H9 (cell line): ENCODE measurements at regions not wholly inside any gene's neighbourhood (a gene's known extent, or its start where the extent isn't known, plus 50 kb on each side); places are given as distances from the start of the nearest gene placed in this dataset.

Experiments used
- DNase-seq: peaks from one replicate; pipeline ENCODE4 v3.0.0-alpha.2; 2017
- H2AFZ ChIP-seq: one replicate; pipeline ENCODE4 v1.6.1; 2013; ENCODE audit warnings: mild to moderate bottlenecking, low read length, control low read depth, moderate library complexity
- H2AK5ac ChIP-seq: 2 replicates; pipeline ENCODE4 v1.6.1; 2013; ENCODE audit warnings: low read length, control low read depth, mixed read lengths; ENCODE audit not compliant: insufficient read length
- H2BK120ac ChIP-seq: one replicate; pipeline ENCODE4 v1.6.1; 2013; ENCODE audit warnings: low read depth, mild to moderate bottlenecking, low read length, control low read depth, inconsistent platforms; ENCODE audit not compliant: poor library complexity, severe bottlenecking
- H2BK12ac ChIP-seq: 2 replicates; pipeline ENCODE4 v1.6.1; 2013; ENCODE audit warnings: low read length, control low read depth, mixed read lengths, low read depth; ENCODE audit not compliant: insufficient read length
- H2BK15ac ChIP-seq: 2 replicates; pipeline ENCODE4 v1.6.1; 2013; ENCODE audit warnings: low read depth, low read length, control low read depth
- H2BK20ac ChIP-seq: one replicate; pipeline ENCODE4 v1.6.1; 2013; ENCODE audit warnings: low read depth, mild to moderate bottlenecking, low read length, control low read depth, inconsistent platforms; ENCODE audit not compliant: poor library complexity, severe bottlenecking
- H2BK5ac ChIP-seq: 2 replicates; pipeline ENCODE4 v1.6.1; 2013; ENCODE audit warnings: low read length, control low read depth, mixed read lengths; ENCODE audit not compliant: insufficient read length
- H3K14ac ChIP-seq: 2 replicates; pipeline ENCODE4 v1.6.1; 2013; ENCODE audit warnings: low read length, control low read depth; ENCODE audit not compliant: insufficient read depth
- H3K18ac ChIP-seq: 2 replicates; pipeline ENCODE4 v1.6.1; 2013; ENCODE audit warnings: low read depth, mild to moderate bottlenecking, mixed read lengths, low read length, control low read depth; ENCODE audit not compliant: insufficient read length
- H3K23ac ChIP-seq: 2 replicates; pipeline ENCODE4 v1.6.1; 2013; ENCODE audit warnings: low read length, control low read depth, mixed read lengths, low read depth; ENCODE audit not compliant: insufficient read length
- H3K23me2 ChIP-seq: 2 replicates; pipeline ENCODE4 v1.6.1; 2013; ENCODE audit warnings: low read depth, mild to moderate bottlenecking, mixed read lengths, low read length, control low read depth; ENCODE audit not compliant: insufficient read length, poor library complexity, severe bottlenecking
- H3K27ac ChIP-seq: 2 replicates; pipeline ENCODE4 v1.5.1; 2013; ENCODE audit warnings: low read length, control low read depth, mixed read lengths, low read depth; ENCODE audit not compliant: insufficient read length
- H3K27me3 ChIP-seq: 2 replicates; pipeline ENCODE4 v1.6.1; 2013; ENCODE audit warnings: low read length, control low read depth, inconsistent platforms; ENCODE audit not compliant: insufficient read depth
- H3K4ac ChIP-seq: 2 replicates; pipeline ENCODE4 v1.6.1; 2013; ENCODE audit warnings: low read depth, mild to moderate bottlenecking, control low read depth, inconsistent platforms, low read length, moderate library complexity
- H3K4me1 ChIP-seq: 2 replicates; pipeline ENCODE4 v1.6.1; 2013; ENCODE audit warnings: low read length, control low read depth, inconsistent platforms; ENCODE audit not compliant: insufficient read depth
- H3K4me2 ChIP-seq: 2 replicates; pipeline ENCODE4 v1.6.1; 2013; ENCODE audit warnings: low read length, control low read depth, mixed read lengths; ENCODE audit not compliant: insufficient read length, insufficient read depth
- H3K56ac ChIP-seq: 2 replicates; pipeline ENCODE4 v1.6.1; 2013; ENCODE audit warnings: low read depth, mild to moderate bottlenecking, mixed read lengths, low read length, control low read depth; ENCODE audit not compliant: insufficient read length
- H3K79me1 ChIP-seq: 2 replicates; pipeline ENCODE4 v1.6.1; 2013; ENCODE audit warnings: low read depth, mild to moderate bottlenecking, moderate library complexity, low read length, control low read depth, inconsistent platforms; ENCODE audit not compliant: insufficient read depth, poor library complexity, severe bottlenecking
- H3K79me2 ChIP-seq: 2 replicates; pipeline ENCODE4 v1.6.1; 2013; ENCODE audit warnings: low read length, control low read depth, inconsistent platforms; ENCODE audit not compliant: insufficient read depth
- H3K9ac ChIP-seq: 2 replicates; pipeline ENCODE4 v1.6.1; 2013; ENCODE audit warnings: low read length, control low read depth, mixed read lengths; ENCODE audit not compliant: insufficient read length; ENCODE audit errors: extremely low read depth
- H3K9me3 ChIP-seq: one replicate; pipeline ENCODE4 v1.6.1; 2013; ENCODE audit warnings: low read depth, low read length, inconsistent platforms; ENCODE audit not compliant: control insufficient read depth
- H3T11ph ChIP-seq: one replicate; pipeline ENCODE4 v1.6.1; 2013; ENCODE audit warnings: mild to moderate bottlenecking, low read length, control low read depth, inconsistent platforms
- H4K20me1 ChIP-seq: one replicate; pipeline ENCODE4 v1.6.1; 2013; ENCODE audit not compliant: control insufficient read depth, insufficient read length, insufficient read depth
- H4K5ac ChIP-seq: 2 replicates; pipeline ENCODE4 v1.6.1; 2013; ENCODE audit warnings: low read depth, mild to moderate bottlenecking, mixed read lengths, low read length, control low read depth; ENCODE audit not compliant: insufficient read length
- H4K8ac ChIP-seq: replicated peaks from 2 replicates; pipeline ENCODE4 v1.6.1; 2013; ENCODE audit warnings: low read length, control low read depth, mixed read lengths, low read depth; ENCODE audit not compliant: insufficient read length
- H4K91ac ChIP-seq: 2 replicates; pipeline ENCODE4 v1.6.1; 2013; ENCODE audit warnings: low read depth, mild to moderate bottlenecking, moderate library complexity, mixed read lengths, low read length, control low read depth; ENCODE audit not compliant: insufficient read length
- H3K27ac Mint-ChIP-seq, 3 experiments: 2 replicates in 2 of 3; 3 replicates in 1 of 3; pipeline ENCODE4 v1.8.0; 2020 to 2021; ENCODE audit warnings: mixed read lengths in 3 of 3, mild to moderate bottlenecking in 1 of 3, moderate library complexity in 1 of 3
- H3K27me3 Mint-ChIP-seq: 2 replicates; pipeline ENCODE4 v1.8.0; 2021; ENCODE audit warnings: low read depth, mild to moderate bottlenecking, moderate library complexity, mixed read lengths
- H3K36me3 Mint-ChIP-seq, 3 experiments: 2 replicates in 2 of 3; 3 replicates in 1 of 3; pipeline ENCODE4 v1.8.0; 2020 to 2021; ENCODE audit warnings: low read depth in 3 of 3, mixed read lengths in 3 of 3; ENCODE audit not compliant: insufficient read depth in 1 of 3
- H3K4me1 Mint-ChIP-seq, 2 experiments: 2 replicates each; pipeline ENCODE4 v1.8.0; 2020; ENCODE audit warnings: mixed read lengths in 2 of 2
- H3K4me3 Mint-ChIP-seq, 2 experiments: 2 replicates in 1 of 2; 3 replicates in 1 of 2; pipeline ENCODE4 v1.8.0; 2020 to 2021; ENCODE audit warnings: mild to moderate bottlenecking in 2 of 2, mixed read lengths in 2 of 2, moderate library complexity in 1 of 2
- H3K9me3 Mint-ChIP-seq, 2 experiments: 2 replicates in 1 of 2; 3 replicates in 1 of 2; pipeline ENCODE4 v1.8.0; 2020; ENCODE audit warnings: mild to moderate bottlenecking in 2 of 2, mixed read lengths in 2 of 2, moderate library complexity in 1 of 2
- CTCF ChIP-seq: fragments of 200-600 bp; sonication (generic); conservative IDR thresholded peaks from 3 replicates; pipeline ENCODE4 v1.8.0; 2021; ENCODE audit warnings: antibody characterized with exemption, mild to moderate bottlenecking
- WGBS: extraction: QIAGEN DNeasy Blood & Tissue Kit; methylation state at CpG from one replicate; pipeline ENCODE4 v1.1.7; 2013; ENCODE audit warnings: missing lambda C conversion rate, low lambda C conversion rate, mixed read lengths; ENCODE audit not compliant: insufficient read length; ENCODE audit errors: extremely low coverage; 5-methylcytosine and 5-hydroxymethylcytosine counted together

DNA sequence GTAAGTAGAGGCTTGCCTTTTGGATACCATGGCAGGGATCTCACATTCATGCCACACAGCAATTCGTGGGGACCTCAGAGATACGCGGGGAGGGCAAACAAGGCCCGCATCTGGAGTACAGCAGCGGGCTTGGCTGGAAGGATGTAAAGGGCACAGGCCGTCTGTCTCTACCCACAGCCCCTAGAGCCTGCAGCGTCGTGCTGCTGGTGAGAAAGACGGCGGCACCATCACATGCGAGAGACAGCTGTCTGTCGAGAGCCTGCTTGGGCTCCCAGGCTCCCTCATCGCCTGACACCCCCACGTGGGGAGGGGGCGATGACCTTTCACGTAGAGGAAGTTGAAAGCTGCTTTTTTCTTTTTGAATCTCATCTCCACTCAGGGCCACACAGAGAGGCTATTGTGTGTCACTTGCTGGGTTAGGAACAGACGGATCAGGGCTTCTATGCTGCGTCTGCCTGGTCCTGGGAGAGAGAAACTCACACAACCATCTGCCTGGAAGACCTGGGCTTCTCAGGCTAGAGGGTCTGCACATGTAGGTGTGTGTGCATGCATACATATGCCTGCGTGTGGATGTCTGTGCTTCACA, 134.6 kb upstream of the PPP1R26 start:
- no peaks in the 10 kb centered on the region for H3K27me3 Mint-ChIP-seq
- WGBS = no CpG with 5 or more reads among the region's 19 CpGs
- no peak for DNase-seq

More for the DNA sequence above, 134.6 kb upstream of the PPP1R26 start:
- Histone ChIP-seq H3K4me2 (no peak overlapping the region), H3K27ac (no peak overlapping the region), H3T11ph (no peak overlapping the region), H2BK20ac (no peak overlapping the region), H3K56ac (no peak overlapping the region), H3K14ac (no peak overlapping the region), H4K5ac (no peak overlapping the region), H2AFZ (no peak overlapping the region), H3K4ac (no peak overlapping the region), H3K18ac (no peak overlapping the region), H2BK15ac (no peak overlapping the region), H3K23me2 (no peaks in the 10 kb centered on the region), H3K23ac (no peak overlapping the region), H3K9ac (no peak overlapping the region), H3K4me1 (no peaks in the 10 kb centered on the region), H3K27me3 (no peaks in the 10 kb centered on the region), H2BK5ac (no peak overlapping the region), H3K79me2 (no peaks in the 10 kb centered on the region), H4K91ac (no peak overlapping the region), H4K20me1 (no peaks in the 10 kb centered on the region), H2BK12ac (no peak overlapping the region), H2AK5ac (no peak overlapping the region), H3K9me3 (no peaks in the 10 kb centered on the region), H4K8ac (no peak overlapping the region), H3K79me1 (no peaks in the 10 kb centered on the region), H2BK120ac (no peak overlapping the region)
- no peaks in the 10 kb centered on the region; a peak in 1 of 5 replicates for H3K9me3 Mint-ChIP-seq
- H3K4me1 Mint-ChIP-seq = peaks cover 24 to 38% of the 10 kb centered on the region in 2 experiments
- H3K27ac Mint-ChIP-seq = no peak overlapping the region
- H3K36me3 Mint-ChIP-seq = no peaks in the 10 kb centered on the region
- TF ChIP-seq CTCF = no peak
- no peak overlapping the region; a peak in 1 of 5 replicates for H3K4me3 Mint-ChIP-seq
